ENCODE measurements at regions not wholly inside any gene's neighbourhood (a gene's known extent, or its start where the extent isn't known, plus 50 kb on each side); places are given as distances from the start of the nearest gene placed in this dataset.
"Not testable (repeated sequence)": the region's sequence is repeated elsewhere in the genome, so short reads cannot be mapped to it uniquely, and the experiment has no call there.

DNA sequence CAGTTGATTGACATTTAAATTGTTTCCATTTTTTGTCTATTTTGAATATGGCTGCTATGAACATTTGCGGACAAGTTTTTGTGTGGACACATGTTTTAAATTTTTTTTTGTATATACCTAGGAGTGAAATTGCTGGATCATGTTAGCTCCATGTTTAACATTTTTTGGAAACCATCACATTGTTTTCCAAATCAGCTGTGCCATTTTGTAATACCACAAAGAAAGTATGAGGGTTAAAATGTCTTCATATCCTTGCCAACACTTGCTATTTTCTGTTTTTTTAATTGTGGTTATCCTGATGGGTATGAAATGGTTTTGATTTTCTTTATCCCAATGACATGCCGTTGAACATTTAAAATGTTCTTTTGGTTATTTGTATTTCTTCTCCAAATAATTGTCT lies 52.1 kb downstream of the CARTPT start:
- Mint-ChIP-seq H3K9me3 (no peaks in the 10 kb centered on the region), H3K36me3 (no peaks in the 10 kb centered on the region), H3K4me1 (no peaks in the 10 kb centered on the region), H3K4me3 (no peak overlapping the region), H3K27ac (no peak overlapping the region), H3K27me3 (peaks cover 11 to 13% of the 10 kb centered on the region in 2 donors)
- ATAC-seq (replicated peaks) (no peak), DNase-seq (no peak)

DNA sequence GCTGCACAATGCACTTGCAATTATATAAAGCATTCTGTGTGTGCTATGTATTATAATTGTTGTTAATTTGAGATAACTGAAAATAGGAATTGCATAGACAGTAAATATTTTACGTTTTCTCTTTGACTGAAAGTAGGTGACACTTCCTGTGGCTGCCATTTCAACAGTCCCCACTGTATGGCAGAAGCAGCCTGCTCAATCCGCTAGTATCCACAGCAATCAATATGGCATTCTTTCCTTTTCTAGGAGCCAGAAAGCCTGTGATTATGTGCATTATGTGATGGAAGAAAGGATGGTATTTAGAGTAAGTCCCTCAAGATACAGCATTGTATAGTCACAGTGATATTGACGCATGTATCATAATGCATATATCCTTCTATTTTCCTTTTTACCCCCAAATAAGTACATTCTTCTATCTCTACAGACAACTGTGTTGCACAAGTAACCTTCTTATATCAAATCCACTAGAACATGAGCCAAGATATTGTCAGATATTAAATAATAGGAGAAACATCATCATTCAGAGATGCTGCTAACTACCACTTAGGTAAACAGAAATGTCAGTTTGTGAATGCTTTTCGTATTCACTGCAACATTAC lies 59.7 kb downstream of the CARTPT start:
- ATAC-seq (replicated peaks) (no peak), DNase-seq (no peak)
- Mint-ChIP-seq H3K36me3 (no peaks in the 10 kb centered on the region), H3K27ac (no peak overlapping the region), H3K4me3 (no peak overlapping the region), H3K9me3 (no peaks in the 10 kb centered on the region), H3K27me3 (peaks cover 3 to 9% of the 10 kb centered on the region in 2 donors), H3K4me1 (peaks cover 11 to 22% of the 10 kb centered on the region in 2 donors)

DNA sequence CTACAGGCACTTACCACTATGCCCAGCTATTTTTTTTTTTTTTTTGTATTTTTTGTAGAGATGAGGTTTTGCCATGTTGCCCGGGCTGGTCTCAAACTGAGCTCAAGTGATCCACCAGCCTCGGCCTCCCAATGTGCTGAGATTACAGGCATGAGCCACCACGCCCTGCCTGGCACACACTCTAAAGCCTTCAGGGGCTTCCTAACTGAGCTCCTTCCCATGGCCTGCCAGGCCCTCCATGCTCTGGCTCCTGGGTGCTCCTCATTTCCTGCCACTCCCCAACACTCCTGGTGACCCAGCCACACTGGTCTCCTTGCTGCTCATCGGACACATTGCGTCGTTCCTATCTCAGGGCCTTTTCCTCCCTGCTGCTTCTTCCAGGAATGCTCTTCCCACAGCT lies 61.5 kb downstream of the CARTPT start:
- DNase-seq (no peak), ATAC-seq (replicated peaks) (no peak)
- peaks cover 0 to 6% of the 10 kb centered on the region in 2 donors for H3K27me3 Mint-ChIP-seq
- H3K36me3 Mint-ChIP-seq: no peaks in the 10 kb centered on the region
- no peak overlapping the region for H3K4me3 Mint-ChIP-seq
- H3K4me1 Mint-ChIP-seq: peaks cover 15 to 26% of the 10 kb centered on the region in 2 donors
- no peaks in the 10 kb centered on the region for H3K9me3 Mint-ChIP-seq
- H3K27ac Mint-ChIP-seq: no peak overlapping the region

DNA sequence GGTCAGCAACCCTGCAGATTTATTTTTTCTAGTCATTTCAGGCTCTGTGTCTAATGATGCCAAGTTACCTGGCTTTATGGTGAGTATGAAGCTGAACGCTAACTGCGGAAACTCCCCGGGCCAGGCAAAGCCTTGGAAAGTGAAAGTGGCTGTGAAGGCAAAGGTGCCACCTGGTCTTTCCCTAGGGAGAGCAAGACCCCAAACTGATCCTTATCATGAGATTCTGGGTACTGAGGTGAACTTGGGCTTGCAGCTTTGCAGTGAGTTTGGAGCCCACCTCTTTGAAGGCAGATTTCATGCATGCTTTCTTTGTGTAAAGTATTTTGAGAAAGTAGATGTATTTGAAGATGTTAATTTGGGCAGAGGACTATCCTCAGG lies 63.3 kb downstream of the CARTPT start:
- no peaks in the 10 kb centered on the region for H3K9me3 Mint-ChIP-seq
- H3K27me3 Mint-ChIP-seq: peaks cover 4 to 6% of the 10 kb centered on the region in 2 donors
- ATAC-seq (replicated peaks) (peak; percentile 31 to 42), DNase-seq (no peak)
- H3K4me1 Mint-ChIP-seq: peaks cover 15 to 26% of the 10 kb centered on the region in 2 donors
- peak overlapping the region; percentile 62 for H3K27ac Mint-ChIP-seq
- no peaks in the 10 kb centered on the region for H3K36me3 Mint-ChIP-seq
- H3K4me3 Mint-ChIP-seq: peak overlapping the region; percentile 7 to 27

DNA sequence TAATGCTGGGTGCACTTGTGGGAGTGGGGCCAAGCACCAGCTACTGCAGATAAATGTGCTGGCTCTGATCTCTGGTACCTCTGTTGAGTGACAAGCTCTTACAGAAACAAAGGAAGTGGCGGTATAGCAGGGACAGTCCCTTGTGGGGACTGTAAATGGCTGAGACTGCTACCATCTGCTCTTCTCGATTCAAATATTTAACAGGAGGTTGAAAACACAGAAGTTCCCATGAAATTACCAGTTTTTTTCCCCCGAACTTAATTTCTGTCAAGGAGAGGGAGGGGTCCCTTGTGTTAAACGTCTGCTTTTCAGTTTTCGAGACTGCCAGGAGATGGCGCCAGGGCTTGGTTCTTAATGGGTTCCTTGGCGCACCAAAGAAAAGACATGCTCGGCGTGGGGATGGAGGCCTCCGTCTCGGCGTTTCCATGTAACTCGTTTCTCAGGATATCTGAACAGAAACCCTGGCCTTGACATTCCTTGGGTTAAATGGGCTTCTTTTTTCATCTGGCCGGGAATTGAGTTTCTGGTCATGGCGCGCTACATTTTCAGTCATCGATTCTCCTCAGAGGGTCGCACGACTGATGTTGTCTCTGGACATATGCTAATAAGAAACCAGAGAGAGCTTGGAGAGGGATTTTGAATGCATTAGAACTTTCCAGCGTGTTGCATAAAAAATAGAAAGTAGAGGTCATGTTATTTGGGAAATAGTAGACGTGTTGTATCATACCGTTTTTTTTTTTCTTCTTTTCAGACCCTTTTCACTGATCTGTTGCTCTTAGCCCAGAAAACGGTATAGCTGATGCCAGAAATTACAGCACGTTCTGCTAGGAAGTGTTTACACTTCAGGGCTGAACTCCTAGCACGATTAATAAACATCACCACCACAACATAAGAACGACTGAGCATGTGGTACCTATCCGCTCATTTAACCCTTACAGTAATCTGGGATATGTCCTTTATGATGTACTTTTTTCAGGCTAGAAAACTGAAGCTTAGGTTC lies 64.0 kb downstream of the CARTPT start:
- no peaks in the 10 kb centered on the region for H3K9me3 Mint-ChIP-seq
- H3K4me3 Mint-ChIP-seq: peak overlapping the region; percentile 27 to 58
- ATAC-seq (replicated peaks): peak; percentile 99
- H3K4me1 Mint-ChIP-seq: peaks cover 15 to 26% of the 10 kb centered on the region in 2 donors
- peaks cover 9 to 11% of the 10 kb centered on the region in 2 donors for H3K27me3 Mint-ChIP-seq
- peak overlapping the region; percentile 52 for H3K27ac Mint-ChIP-seq
- peak; percentile 64 for DNase-seq
- H3K36me3 Mint-ChIP-seq: no peaks in the 10 kb centered on the region

DNA sequence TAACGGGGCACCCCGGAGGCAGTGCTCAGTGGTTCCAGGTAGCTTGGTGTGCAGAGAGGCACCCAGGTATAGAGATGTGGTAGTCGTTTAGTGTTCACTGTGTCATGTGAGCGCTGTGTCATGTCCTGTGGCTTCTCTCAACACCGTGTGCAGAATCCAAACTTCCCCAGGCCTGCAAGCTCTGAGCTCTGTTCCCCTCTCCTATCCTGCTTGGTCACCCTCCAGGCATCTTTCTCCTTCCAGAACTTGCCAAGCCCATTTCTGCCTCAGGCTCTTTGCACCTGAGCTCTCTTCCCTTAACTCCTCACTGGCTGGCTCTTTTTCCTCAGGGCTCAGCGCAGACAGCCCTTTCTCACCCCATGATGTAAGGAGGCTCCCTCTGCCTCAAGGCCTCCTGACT lies 64.8 kb downstream of the CARTPT start:
- Mint-ChIP-seq H3K27me3 (peaks cover 12 to 15% of the 10 kb centered on the region in 2 donors), H3K36me3 (no peaks in the 10 kb centered on the region), H3K9me3 (peaks cover 0 to 2% of the 10 kb centered on the region in 2 donors), H3K27ac (peak overlapping the region; percentile 52), H3K4me1 (peaks cover 15 to 26% of the 10 kb centered on the region in 2 donors), H3K4me3 (no peak overlapping the region)
- DNase-seq: no peak
- ATAC-seq (replicated peaks): no peak

DNA sequence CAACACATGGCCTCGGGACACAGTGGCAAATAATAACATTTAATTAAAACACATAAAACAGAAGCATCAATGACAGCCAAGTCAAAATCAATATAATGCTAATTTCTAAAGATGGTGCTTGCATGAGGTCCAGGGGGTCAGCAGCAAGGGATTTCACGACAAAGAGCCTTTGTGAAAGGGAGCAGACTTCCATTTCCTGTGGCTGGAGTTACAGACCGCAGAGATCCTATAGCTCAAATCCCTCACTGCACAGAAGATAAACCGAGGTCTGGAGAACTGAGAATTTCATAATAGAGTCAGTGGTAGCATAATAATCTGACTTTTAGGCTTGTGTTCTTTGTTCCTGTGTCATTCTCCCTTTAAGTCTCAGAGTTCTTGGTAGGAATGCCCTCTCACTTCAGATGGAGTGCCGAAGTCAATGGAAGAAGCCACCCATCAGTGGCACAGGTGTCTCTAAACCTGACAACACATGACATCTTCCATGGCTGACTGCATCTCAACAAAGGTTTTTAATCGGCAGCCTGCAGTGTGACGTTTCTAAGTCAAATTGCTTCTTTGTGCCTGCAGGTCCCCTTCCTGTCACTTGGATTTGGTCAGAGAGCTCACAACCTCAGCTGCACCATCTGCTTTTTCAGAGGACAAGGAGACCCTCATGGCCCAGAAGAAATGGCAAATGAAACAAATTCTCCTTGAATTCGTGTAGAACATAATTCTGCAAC lies 67.4 kb downstream of the CARTPT start:
- Mint-ChIP-seq H3K4me3 (no peak overlapping the region), H3K27ac (no peak overlapping the region), H3K36me3 (peaks cover 0 to 5% of the 10 kb centered on the region in 2 donors), H3K4me1 (peaks cover 15 to 21% of the 10 kb centered on the region in 2 donors), H3K27me3 (peaks cover 15 to 20% of the 10 kb centered on the region in 2 donors), H3K9me3 (peaks cover 6 to 10% of the 10 kb centered on the region in 2 donors)
- no peak for DNase-seq
- ATAC-seq (replicated peaks): no peak

DNA sequence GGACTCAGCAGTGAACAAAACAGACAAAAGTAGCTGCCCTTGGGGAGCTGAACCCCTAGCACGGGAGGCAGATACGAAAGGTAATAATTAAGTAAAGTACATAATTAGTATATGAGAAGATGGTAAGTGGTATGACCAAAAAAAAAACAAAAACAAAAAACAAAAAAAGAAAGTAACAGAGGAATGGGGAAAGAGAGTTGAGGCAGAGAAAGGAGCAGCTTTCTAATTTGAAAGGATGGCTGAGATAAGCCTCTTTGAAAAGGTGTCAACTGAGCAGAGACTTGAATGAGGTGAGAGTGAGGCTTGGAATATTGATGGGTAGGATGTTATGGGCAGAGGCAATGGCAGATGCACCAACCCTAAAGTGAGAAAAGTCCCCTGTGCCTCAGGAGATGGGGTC lies 69.7 kb downstream of the CARTPT start:
- H3K27me3 Mint-ChIP-seq: peaks cover 15 to 20% of the 10 kb centered on the region in 2 donors
- no peak for ATAC-seq (replicated peaks)
- H3K27ac Mint-ChIP-seq: no peak overlapping the region
- H3K36me3 Mint-ChIP-seq: peaks cover 4 to 7% of the 10 kb centered on the region in 2 donors
- DNase-seq: no peak
- H3K4me1 Mint-ChIP-seq: peaks cover 4% of the 10 kb centered on the region in 2 donors
- H3K4me3 Mint-ChIP-seq: no peak overlapping the region
- H3K9me3 Mint-ChIP-seq: peaks cover 13 to 16% of the 10 kb centered on the region in 2 donors

DNA sequence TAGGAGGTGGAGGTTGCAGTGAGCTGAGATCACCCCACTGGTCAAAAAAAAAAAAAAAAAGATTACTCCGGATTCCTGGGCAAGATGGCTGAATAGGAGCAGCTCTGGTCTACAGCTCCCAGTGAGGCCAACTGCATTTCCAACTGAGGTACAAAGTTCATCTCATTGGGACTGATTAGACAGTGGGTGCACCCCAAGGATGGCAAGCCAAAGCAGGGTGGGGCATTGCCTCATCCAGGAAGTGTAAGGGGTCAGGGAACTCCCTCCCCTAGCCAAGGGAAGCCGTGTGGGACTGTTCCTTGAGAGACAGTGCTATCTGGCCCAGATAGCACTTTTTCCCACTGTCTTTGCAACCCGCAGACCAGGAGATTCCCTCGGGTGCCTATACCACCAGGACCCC lies 70.7 kb downstream of the CARTPT start:
- no peak for ATAC-seq (replicated peaks)
- Mint-ChIP-seq H3K4me1 (no peaks in the 10 kb centered on the region), H3K4me3 (no peak overlapping the region), H3K27me3 (peaks cover 15 to 20% of the 10 kb centered on the region in 2 donors), H3K9me3 (peaks cover 15 to 16% of the 10 kb centered on the region in 2 donors), H3K36me3 (peaks cover 4 to 7% of the 10 kb centered on the region in 2 donors), H3K27ac (no peak overlapping the region)
- no peak for DNase-seq

DNA sequence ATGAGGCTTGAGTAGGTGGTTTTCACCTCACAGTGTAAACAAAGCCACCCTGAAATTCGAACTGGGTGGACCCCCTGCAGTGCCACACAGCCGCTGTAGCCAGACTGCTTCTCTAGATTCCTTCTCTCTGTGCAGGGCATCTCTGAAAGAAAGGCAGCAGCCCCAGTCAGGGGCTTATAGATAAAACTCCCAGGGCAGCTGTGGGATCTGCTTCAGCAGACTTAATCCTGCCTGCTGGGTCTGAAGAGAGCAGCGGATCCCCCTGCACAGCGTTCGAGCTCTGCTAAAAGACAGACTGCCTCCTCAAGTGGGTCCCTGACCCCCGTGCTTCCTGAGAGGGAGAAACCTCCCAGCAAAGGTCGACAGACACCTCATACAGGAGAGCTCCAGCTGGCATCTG lies 71.4 kb downstream of the CARTPT start:
- DNase-seq (no peak), ATAC-seq (replicated peaks) (no peak)
- Mint-ChIP-seq H3K27ac (no peak overlapping the region), H3K36me3 (peaks cover 4 to 7% of the 10 kb centered on the region in 2 donors), H3K9me3 (peaks cover 15 to 20% of the 10 kb centered on the region in 2 donors), H3K4me1 (no peaks in the 10 kb centered on the region), H3K27me3 (peaks cover 15 to 20% of the 10 kb centered on the region in 2 donors), H3K4me3 (no peak overlapping the region)

DNA sequence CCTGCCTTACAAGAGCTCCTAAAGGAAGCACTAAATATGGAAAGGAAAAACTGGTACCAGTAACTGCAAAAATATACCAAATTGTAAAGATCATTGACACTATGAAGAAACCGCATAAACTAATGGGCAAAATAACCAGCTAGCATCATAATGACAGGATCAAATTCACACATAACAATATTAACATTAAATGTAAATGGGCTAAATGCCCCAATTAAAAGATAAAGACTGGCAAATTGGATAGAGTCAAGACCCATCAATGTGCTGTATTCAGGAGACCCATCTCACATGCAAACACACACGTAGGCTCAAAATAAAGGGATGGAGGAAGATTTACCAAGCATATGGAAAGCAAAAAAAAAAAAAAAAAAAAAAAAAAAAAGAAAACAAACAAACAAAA lies 73.0 kb downstream of the CARTPT start:
- H3K4me3 Mint-ChIP-seq; H3K36me3 Mint-ChIP-seq; DNase-seq; ATAC-seq (replicated peaks); H3K4me1 Mint-ChIP-seq; H3K27ac Mint-ChIP-seq: not testable (repeated sequence)
- H3K27me3 Mint-ChIP-seq: peaks cover 15 to 19% of the 10 kb centered on the region in 2 donors
- H3K9me3 Mint-ChIP-seq: peaks cover 15 to 20% of the 10 kb centered on the region in 2 donors

DNA sequence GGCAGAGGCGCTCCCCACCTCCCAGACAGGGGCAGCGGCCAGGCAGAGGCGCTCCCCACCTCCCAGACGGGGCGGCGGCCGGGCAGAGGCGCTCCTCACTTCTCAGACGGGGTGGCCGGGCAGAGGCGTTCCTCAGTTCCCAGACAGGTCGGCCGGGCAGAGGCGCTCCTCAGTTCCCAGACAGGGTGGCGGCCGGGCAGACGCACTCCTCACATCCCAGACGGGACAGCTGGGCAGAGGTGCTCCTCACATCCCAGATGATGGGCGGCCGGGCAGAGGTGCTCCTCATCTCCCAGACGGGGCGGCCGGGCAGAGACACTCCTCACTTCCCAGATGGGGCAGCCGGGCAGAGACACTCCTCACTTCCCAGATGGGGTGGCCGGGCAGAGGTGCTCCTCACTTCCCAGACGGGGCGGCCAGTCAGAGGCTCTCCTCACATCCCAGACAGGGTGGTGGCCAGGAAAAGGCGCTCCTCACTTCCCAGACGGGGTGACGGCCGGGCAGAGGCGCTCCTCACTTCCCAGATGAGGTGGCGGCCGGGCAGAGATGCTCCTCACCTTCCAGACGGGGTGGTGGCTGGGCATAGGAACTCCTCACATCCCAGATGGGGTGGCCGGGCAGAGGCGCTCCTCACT lies 75.1 kb downstream of the CARTPT start:
- Mint-ChIP-seq H3K9me3 (peaks cover 20% of the 10 kb centered on the region in 2 donors), H3K27ac (no peak overlapping the region), H3K4me3 (no peak overlapping the region), H3K36me3 (peaks cover 4 to 8% of the 10 kb centered on the region in 2 donors), H3K4me1 (no peaks in the 10 kb centered on the region), H3K27me3 (peaks cover 10 to 22% of the 10 kb centered on the region in 2 donors)
- DNase-seq (no peak), ATAC-seq (replicated peaks) (no peak)

DNA sequence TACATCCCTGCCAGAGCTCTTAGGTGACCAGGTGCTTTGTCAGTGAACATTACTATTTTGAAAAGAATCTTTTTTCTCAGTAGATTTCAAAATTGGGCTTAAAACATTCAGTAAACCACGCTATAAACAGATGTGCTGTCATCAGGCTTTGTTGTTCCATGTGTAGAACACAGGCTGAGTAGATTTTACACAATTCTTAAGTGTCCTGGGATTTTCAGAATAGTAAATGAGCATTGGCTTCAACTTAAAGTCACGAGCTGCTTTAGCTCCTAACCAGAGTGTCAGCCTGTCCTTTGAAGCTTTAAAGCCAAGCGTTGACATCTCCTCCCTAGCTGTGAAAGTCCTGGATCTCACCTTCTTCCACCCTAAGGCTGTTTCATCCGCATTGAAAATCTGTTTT lies 83.6 kb downstream of the CARTPT start:
- no peaks in the 10 kb centered on the region for H3K4me1 Mint-ChIP-seq
- ATAC-seq (replicated peaks) (no peak), DNase-seq (no peak)
- H3K4me3 Mint-ChIP-seq: no peak overlapping the region
- H3K36me3 Mint-ChIP-seq: peaks cover 0 to 1% of the 10 kb centered on the region in 2 donors
- peaks cover under 1 to 7% of the 10 kb centered on the region in 2 donors for H3K9me3 Mint-ChIP-seq
- peaks cover 13 to 46% of the 10 kb centered on the region in 2 donors for H3K27me3 Mint-ChIP-seq
- H3K27ac Mint-ChIP-seq: no peak overlapping the region

DNA sequence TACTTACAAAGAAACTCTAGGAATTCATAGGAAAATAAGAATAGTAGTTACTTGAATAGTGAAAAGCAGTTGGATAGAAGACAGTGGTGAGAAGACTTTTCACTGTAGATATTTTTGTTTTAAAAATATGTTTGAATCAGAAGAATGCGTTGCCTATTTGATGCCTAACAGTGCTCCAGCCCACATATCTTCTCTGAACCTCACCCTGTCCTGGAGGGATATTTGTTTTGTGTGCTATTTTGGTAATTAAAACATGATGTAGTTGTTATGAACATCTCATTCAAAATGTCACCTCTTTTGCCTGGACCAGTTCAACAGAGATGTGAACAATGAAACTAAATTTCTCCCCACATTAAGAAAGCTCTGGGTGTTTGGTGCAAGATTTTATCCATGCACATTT lies 87.6 kb downstream of the CARTPT start:
- Mint-ChIP-seq H3K36me3 (no peaks in the 10 kb centered on the region), H3K27me3 (peaks cover 18 to 38% of the 10 kb centered on the region in 2 donors), H3K4me3 (no peak overlapping the region), H3K27ac (no peak overlapping the region), H3K9me3 (no peaks in the 10 kb centered on the region), H3K4me1 (peaks cover 2 to 4% of the 10 kb centered on the region in 2 donors)
- DNase-seq (no peak), ATAC-seq (replicated peaks) (no peak)
